CD4-positive, alpha-beta memory T cell (primary cell): ENCODE measurements at regions not wholly inside any gene's neighbourhood (a gene's known extent, or its start where the extent isn't known, plus 50 kb on each side); places are given as distances from the start of the nearest gene placed in this dataset.
A peak's percentile ranks its signal among the peaks of the same experiment; 100 is the strongest.
"Not testable (repeated sequence)": the region's sequence is repeated elsewhere in the genome, so short reads cannot be mapped to it uniquely, and the experiment has no call there.

Experiments
- CTCF ChIA-PET: fragments of 350-600 bp; sonication (Branson Sonifier 250); formaldehyde crosslinking; loops from one replicate; lab custom pipeline; 2021; ENCODE audit warnings: inconsistent platforms; ENCODE audit not compliant: partially characterized antibody; lab: Charles Lee
- POLR2A ChIA-PET: fragments of 350-600 bp; sonication (Branson Sonifier 250); formaldehyde crosslinking; loops from one replicate; lab custom pipeline; 2021; ENCODE audit not compliant: partially characterized antibody; lab: Charles Lee
- DNase-seq, 5 donors: peaks; one replicate each; pipeline versions ENCODE4 v3.0.0 to v3.0.0-alpha.2; 2020 to 2022; ENCODE audit warnings: mixed read lengths in 1 of 5
- H3K27ac ChIP-seq: one replicate; pipeline ENCODE4 v1.7.0; 2013; ENCODE audit warnings: low read depth, low read length
- H3K27me3 ChIP-seq: 2 replicates; pipeline ENCODE4 v1.7.0; 2013; ENCODE audit warnings: mild to moderate bottlenecking, low read length, moderate library complexity; ENCODE audit not compliant: insufficient read depth
- H3K36me3 ChIP-seq: 2 replicates; pipeline ENCODE4 v1.7.0; 2013; ENCODE audit warnings: mild to moderate bottlenecking, low read length, moderate library complexity; ENCODE audit not compliant: insufficient read depth
- H3K4me1 ChIP-seq: 2 replicates; pipeline ENCODE4 v1.7.0; 2013; ENCODE audit warnings: mild to moderate bottlenecking, low read length, moderate library complexity; ENCODE audit not compliant: insufficient read depth
- H3K4me3 ChIP-seq, 2 donors: one replicate each; pipeline ENCODE4 v1.7.0; 2013; ENCODE audit warnings: low read length in 2 of 2, mild to moderate bottlenecking in 1 of 2
- H3K9me3 ChIP-seq, 2 donors: one replicate each; pipeline ENCODE4 v1.7.0; 2013; ENCODE audit warnings: low read length in 2 of 2, control low read depth in 1 of 2; ENCODE audit not compliant: control insufficient read depth in 1 of 2
- H3K27ac Mint-ChIP-seq, 7 donors: one replicate each; pipeline ENCODE4 v1.8.0; 2020 to 2021; ENCODE audit warnings: mixed read lengths in 7 of 7, mild to moderate bottlenecking in 6 of 7, inconsistent platforms in 3 of 7, moderate library complexity in 3 of 7
- H3K27me3 Mint-ChIP-seq, 2 donors: one replicate each; pipeline ENCODE4 v1.8.0; 2020 to 2021; ENCODE audit warnings: mixed read lengths in 2 of 2
- H3K36me3 Mint-ChIP-seq, 2 donors: one replicate each; pipeline ENCODE4 v1.8.0; 2020 to 2021; ENCODE audit warnings: mixed read lengths in 2 of 2, inconsistent platforms in 1 of 2, mild to moderate bottlenecking in 1 of 2
- H3K4me1 Mint-ChIP-seq, 4 donors: one replicate each; pipeline ENCODE4 v1.8.0; 2020 to 2021; ENCODE audit warnings: mixed read lengths in 4 of 4, mild to moderate bottlenecking in 1 of 4
- H3K4me3 Mint-ChIP-seq, 8 donors: one replicate each; pipeline ENCODE4 v1.8.0; 2020 to 2021; ENCODE audit warnings: mixed read lengths in 8 of 8, mild to moderate bottlenecking in 7 of 8, moderate library complexity in 6 of 8, inconsistent platforms in 3 of 8
- H3K9me3 Mint-ChIP-seq, 8 donors: one replicate each; pipeline ENCODE4 v1.8.0; 2020 to 2021; ENCODE audit warnings: mixed read lengths in 8 of 8, mild to moderate bottlenecking in 5 of 8, inconsistent platforms in 3 of 8, moderate library complexity in 1 of 8
- intact Hi-C: fragments of 100-400 bp; cut with micrococcal nuclease; formaldehyde crosslinking; loops from one replicate; pipeline ENCODE4 v1.15.1; 2023

GRCh38 chr11:71780771-71781170 is 52.2 kb upstream of the DEFB108B start:
- H3K36me3 ChIP-seq, H3K4me3 ChIP-seq, H3K4me1 Mint-ChIP-seq, H3K27me3 ChIP-seq, H3K9me3 ChIP-seq, H3K27me3 Mint-ChIP-seq, H3K4me3 Mint-ChIP-seq, CTCF ChIA-PET, DNase-seq, H3K4me1 ChIP-seq, H3K9me3 Mint-ChIP-seq, H3K27ac ChIP-seq, H3K36me3 Mint-ChIP-seq: not testable (repeated sequence)
- POLR2A ChIA-PET = interaction anchor here (1.4 kb wide), 1 partner anchor 32 kb away, joined by 3 read pairs; no protein-coding TSS in a partner anchor
- intact Hi-C loops = loop anchor here (10.0 kb wide), 1 partner anchor 324 kb away; the partner anchor contains the start of genes LAMTOR1 and TOMT
- H3K27ac Mint-ChIP-seq = peak overlapping the region in 1 of 7 donors; percentile 48

GRCh38 chr11:71781491-71781890 is 51.5 kb upstream of the DEFB108B start:
- H3K4me3 Mint-ChIP-seq, H3K36me3 ChIP-seq, H3K4me1 ChIP-seq, CTCF ChIA-PET, H3K27ac ChIP-seq, H3K27me3 ChIP-seq, H3K9me3 Mint-ChIP-seq, H3K4me3 ChIP-seq, H3K27me3 Mint-ChIP-seq, DNase-seq, H3K27ac Mint-ChIP-seq, H3K9me3 ChIP-seq, H3K36me3 Mint-ChIP-seq, H3K4me1 Mint-ChIP-seq: not testable (repeated sequence)
- intact Hi-C loops = loop anchor here (10.0 kb wide), 1 partner anchor 323 kb away; the partner anchor contains the start of genes LAMTOR1 and TOMT
- POLR2A ChIA-PET = interaction anchor here (1.4 kb wide), 1 partner anchor 32 kb away, joined by 3 read pairs; no protein-coding TSS in a partner anchor

DNA sequence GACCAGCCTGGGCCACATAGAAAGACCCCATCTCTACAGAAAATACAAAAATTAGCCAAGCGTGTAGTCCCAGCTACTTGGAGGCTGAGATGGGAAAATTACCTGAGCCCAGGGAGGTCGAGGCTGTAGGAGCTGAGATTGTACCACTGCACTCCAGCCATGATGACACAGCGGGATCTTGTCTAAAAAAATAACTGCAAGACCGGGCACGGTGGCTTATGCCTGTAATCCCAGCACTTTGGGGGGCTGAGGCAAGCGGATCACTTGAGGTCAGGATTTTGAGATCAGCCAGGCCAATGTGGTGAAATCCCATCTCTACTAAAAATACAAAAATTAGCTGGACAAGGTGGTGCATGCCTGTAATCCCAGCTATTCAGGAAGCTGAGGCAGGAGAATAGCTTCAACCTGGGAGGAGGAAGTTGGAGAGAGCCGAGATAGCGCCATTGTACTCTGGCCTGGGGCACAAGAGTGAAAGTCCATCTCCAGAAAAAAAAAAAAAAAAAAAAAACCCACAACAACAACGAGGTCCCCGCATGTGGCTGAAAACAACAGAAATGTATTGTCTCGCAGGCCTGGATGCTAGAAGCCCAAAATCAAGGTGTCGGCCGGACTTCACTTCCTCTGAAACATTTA is 50.7 kb upstream of the DEFB108B start:
- H3K36me3 Mint-ChIP-seq, DNase-seq, H3K4me3 Mint-ChIP-seq, H3K36me3 ChIP-seq, H3K27me3 Mint-ChIP-seq, H3K9me3 ChIP-seq, H3K4me1 Mint-ChIP-seq, POLR2A ChIA-PET, H3K27ac ChIP-seq, H3K27me3 ChIP-seq, H3K27ac Mint-ChIP-seq, H3K9me3 Mint-ChIP-seq, H3K4me3 ChIP-seq, H3K4me1 ChIP-seq, CTCF ChIA-PET: not testable (repeated sequence)
- intact Hi-C loops = loop anchor here (10.0 kb wide), 1 partner anchor 322 kb away; the partner anchor contains the start of genes LAMTOR1 and TOMT

DNA sequence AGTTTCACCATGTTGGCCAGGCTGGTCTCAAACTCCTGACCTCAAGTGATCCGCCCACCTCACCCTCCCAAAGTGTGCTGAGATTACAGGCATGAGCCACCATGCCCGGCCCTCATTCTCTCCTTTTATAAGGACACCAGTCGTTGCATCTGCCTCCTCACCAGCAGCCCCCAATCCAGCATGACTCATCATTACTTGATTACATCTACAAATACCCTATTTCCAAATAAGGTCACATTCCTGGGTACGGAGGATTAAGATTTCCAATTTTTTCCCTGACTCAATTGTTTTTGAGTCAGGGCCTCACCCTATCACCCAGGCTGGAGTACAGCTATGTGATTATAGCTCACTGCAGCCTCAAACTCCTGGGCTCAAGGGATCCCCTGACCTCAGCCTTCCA is 49.8 kb upstream of the DEFB108B start:
- H3K27me3 Mint-ChIP-seq, H3K4me3 Mint-ChIP-seq, H3K27ac Mint-ChIP-seq, H3K4me3 ChIP-seq, H3K36me3 Mint-ChIP-seq, H3K9me3 Mint-ChIP-seq, POLR2A ChIA-PET, H3K27ac ChIP-seq, H3K36me3 ChIP-seq, H3K4me1 ChIP-seq, DNase-seq, H3K9me3 ChIP-seq, CTCF ChIA-PET, H3K27me3 ChIP-seq: not testable (repeated sequence)
- intact Hi-C loops = loop anchor here (10.0 kb wide), 1 partner anchor 322 kb away; the partner anchor contains the start of genes LAMTOR1 and TOMT
- H3K4me1 Mint-ChIP-seq = peaks cover 9 to 13% (median 11%) of the 10 kb centered on the region in 4 donors
